OCI-LY7 (cell line): ENCODE measurements at regions not wholly inside any gene's neighbourhood (a gene's known extent, or its start where the extent isn't known, plus 50 kb on each side); places are given as distances from the start of the nearest gene placed in this dataset.

Source experiments
- CTCF ChIP-seq: fragments of 200-600 bp; sonication (generic); conservative IDR thresholded peaks from 2 replicates; pipeline ENCODE4 v1.5.1; 2014; ENCODE audit warnings: mild to moderate bottlenecking, antibody characterized with exemption, low read length, moderate library complexity, mixed read lengths
- EZH2phosphoT487 ChIP-seq: fragments of 200-600 bp; sonication (generic); IDR thresholded peaks from 2 replicates; pipeline ENCODE4 v1.6.1; 2018; ENCODE audit warnings: low read depth, borderline replicate concordance, mild to moderate bottlenecking, mixed run types, antibody characterized with exemption, low read length, moderate library complexity, mixed read lengths

- TF ChIP-seq CTCF (no peak), EZH2phosphoT487 (no peak)
Measured at GRCh38 chr3:59426821-59427565, 377.2 kb upstream of the CFAP20DC start.
